ENCODE measurements at regions not wholly inside any gene's neighbourhood (a gene's known extent, or its start where the extent isn't known, plus 50 kb on each side); places are given as distances from the start of the nearest gene placed in this dataset.
"Not testable (repeated sequence)": the region's sequence is repeated elsewhere in the genome, so short reads cannot be mapped to it uniquely, and the experiment has no call there.

- Histone ChIP-seq H3K9ac (ENCODE audit: low read depth in 1 of 3, low read length in 3 of 3) (no peak overlapping the region), H3K27me3 (ENCODE audit: control insufficient read depth in 3 of 3, insufficient read depth in 3 of 3, low read length in 3 of 3) (no peaks in the 10 kb centered on the region), H3K4me3 (ENCODE audit: low read length in 3 of 3) (no peak overlapping the region), H3K4me1 (ENCODE audit: control insufficient read depth in 3 of 3, insufficient read depth in 3 of 3, low read length in 3 of 3) (no peaks in the 10 kb centered on the region), H3K36me3 (ENCODE audit: control insufficient read depth in 3 of 3, insufficient read depth in 3 of 3, low read length in 3 of 3) (no peaks in the 10 kb centered on the region), H3K27ac (ENCODE audit: low read depth, low read length) (no peak overlapping the region), H3K9me3 (ENCODE audit: control insufficient read depth in 3 of 3, low read length in 3 of 3) (no peaks in the 10 kb centered on the region)
These were observed 1495.2 kb upstream of the C9orf72 start for GRCh38 chr9:29068461-29068860.

- no peak overlapping the region for H3K4me3 ChIP-seq (ENCODE audit: low read length in 3 of 3)
- H3K4me1 ChIP-seq (ENCODE audit: control insufficient read depth in 3 of 3, insufficient read depth in 3 of 3, low read length in 3 of 3), result no peaks in the 10 kb centered on the region
- H3K9ac ChIP-seq (ENCODE audit: low read depth in 1 of 3, low read length in 3 of 3), result no peak overlapping the region
- no peaks in the 10 kb centered on the region for H3K27me3 ChIP-seq (ENCODE audit: control insufficient read depth in 3 of 3, insufficient read depth in 3 of 3, low read length in 3 of 3)
- no peaks in the 10 kb centered on the region for H3K36me3 ChIP-seq (ENCODE audit: control insufficient read depth in 3 of 3, insufficient read depth in 3 of 3, low read length in 3 of 3)
- no peak overlapping the region for H3K27ac ChIP-seq (ENCODE audit: low read depth, low read length)
- H3K9me3 ChIP-seq (ENCODE audit: control insufficient read depth in 3 of 3, low read length in 3 of 3), result no peaks in the 10 kb centered on the region
These were observed 1496.1 kb upstream of the C9orf72 start for GRCh38 chr9:29069376-29069775.

DNA sequence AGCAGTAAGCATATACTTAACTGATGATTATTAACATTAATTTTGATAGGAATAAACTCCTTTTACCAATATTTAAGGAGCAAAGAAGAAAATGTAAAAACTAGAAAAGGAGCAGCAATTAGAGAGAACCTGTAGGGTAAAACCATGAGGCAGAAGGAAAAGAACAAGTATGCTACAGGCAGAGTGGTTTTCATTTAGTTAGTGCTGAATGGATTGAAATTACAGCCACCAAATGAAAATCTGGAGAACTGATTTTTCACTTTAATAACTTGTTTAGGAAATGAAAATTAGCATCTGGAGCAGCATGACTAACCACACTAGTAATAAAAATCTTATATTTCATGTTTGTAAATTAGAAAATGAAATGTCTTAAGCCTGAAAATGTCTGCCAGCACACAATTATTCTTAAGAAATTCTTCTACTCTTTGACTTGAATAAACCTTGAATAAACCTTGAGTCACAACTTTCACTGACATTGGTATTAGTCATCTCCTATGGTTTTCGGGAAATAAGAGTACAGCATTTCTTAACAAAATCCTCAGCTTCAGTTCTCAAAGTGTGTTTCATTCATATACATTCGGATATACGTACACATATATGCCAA lies 1504.9 kb upstream of the C9orf72 start:
- H3K9me3 ChIP-seq (ENCODE audit: control insufficient read depth in 3 of 3, low read length in 3 of 3), result no peaks in the 10 kb centered on the region
- no peak overlapping the region for H3K4me3 ChIP-seq (ENCODE audit: low read length in 3 of 3)
- no peak overlapping the region for H3K27ac ChIP-seq (ENCODE audit: low read depth, low read length)
- no peaks in the 10 kb centered on the region for H3K4me1 ChIP-seq (ENCODE audit: control insufficient read depth in 3 of 3, insufficient read depth in 3 of 3, low read length in 3 of 3)
- no peaks in the 10 kb centered on the region for H3K36me3 ChIP-seq (ENCODE audit: control insufficient read depth in 3 of 3, insufficient read depth in 3 of 3, low read length in 3 of 3)
- no peak overlapping the region for H3K9ac ChIP-seq (ENCODE audit: low read depth in 1 of 3, low read length in 3 of 3)
- no peaks in the 10 kb centered on the region for H3K27me3 ChIP-seq (ENCODE audit: control insufficient read depth in 3 of 3, insufficient read depth in 3 of 3, low read length in 3 of 3)

GRCh38 chr9:29100762-29101161 lies 1527.5 kb upstream of the C9orf72 start:
- no peaks in the 10 kb centered on the region for H3K9me3 ChIP-seq (ENCODE audit: control insufficient read depth in 3 of 3, low read length in 3 of 3)
- H3K36me3 ChIP-seq (ENCODE audit: control insufficient read depth in 3 of 3, insufficient read depth in 3 of 3, low read length in 3 of 3), result no peaks in the 10 kb centered on the region
- H3K9ac ChIP-seq (ENCODE audit: low read depth in 1 of 3, low read length in 3 of 3), result no peak overlapping the region
- H3K4me1 ChIP-seq (ENCODE audit: control insufficient read depth in 3 of 3, insufficient read depth in 3 of 3, low read length in 3 of 3), result no peaks in the 10 kb centered on the region
- no peak overlapping the region for H3K27ac ChIP-seq (ENCODE audit: low read depth, low read length)
- H3K4me3 ChIP-seq (ENCODE audit: low read length in 3 of 3), result no peak overlapping the region
- H3K27me3 ChIP-seq (ENCODE audit: control insufficient read depth in 3 of 3, insufficient read depth in 3 of 3, low read length in 3 of 3), result no peaks in the 10 kb centered on the region

DNA sequence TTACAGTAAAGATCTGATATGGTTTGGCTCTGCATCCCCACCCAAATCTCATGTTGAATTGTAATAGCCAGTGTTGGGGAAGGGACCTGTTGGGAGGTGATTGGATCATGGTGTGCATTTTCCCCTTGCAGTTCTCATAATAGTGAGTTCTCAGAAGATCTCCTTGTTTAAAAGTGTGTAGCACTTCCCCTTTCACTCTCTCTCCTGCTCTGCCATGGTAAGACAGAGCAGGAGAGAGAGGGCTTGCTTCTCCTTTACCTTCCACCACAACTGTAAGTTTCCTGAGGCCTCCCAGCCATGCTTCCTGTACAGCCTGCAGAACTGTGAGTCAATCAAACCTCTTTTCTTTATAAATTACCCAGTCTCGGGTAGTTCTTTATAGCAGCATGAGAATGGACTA lies 1530.9 kb upstream of the C9orf72 start:
- not testable (repeated sequence) for H3K4me3 ChIP-seq (ENCODE audit: low read length in 3 of 3); H3K36me3 ChIP-seq (ENCODE audit: control insufficient read depth in 3 of 3, insufficient read depth in 3 of 3, low read length in 3 of 3); H3K4me1 ChIP-seq (ENCODE audit: control insufficient read depth in 3 of 3, insufficient read depth in 3 of 3, low read length in 3 of 3); H3K27ac ChIP-seq (ENCODE audit: low read depth, low read length); H3K9me3 ChIP-seq (ENCODE audit: control insufficient read depth in 3 of 3, low read length in 3 of 3); H3K9ac ChIP-seq (ENCODE audit: low read depth in 1 of 3, low read length in 3 of 3); H3K27me3 ChIP-seq (ENCODE audit: control insufficient read depth in 3 of 3, insufficient read depth in 3 of 3, low read length in 3 of 3)

DNA sequence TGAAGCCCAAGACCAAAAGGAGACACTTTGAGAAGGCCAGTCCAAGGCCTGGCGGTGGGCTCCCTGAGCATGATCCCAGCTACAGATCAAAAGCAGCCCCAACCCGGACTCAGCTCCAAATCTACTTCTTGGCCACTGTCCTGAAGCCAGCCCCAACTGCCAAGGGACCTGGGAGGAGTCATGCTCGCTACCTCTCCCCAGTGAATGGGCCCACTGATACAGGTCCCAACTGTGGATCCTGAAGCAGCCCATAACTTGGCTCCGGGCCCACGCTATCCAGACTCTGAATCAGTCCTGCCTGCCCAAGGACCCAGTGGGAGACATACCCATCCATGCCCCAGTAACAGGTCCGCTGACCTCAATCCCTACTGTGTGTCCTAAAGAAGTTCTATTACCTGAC lies 1545.3 kb upstream of the C9orf72 start:
- Histone ChIP-seq H3K4me3 (ENCODE audit: low read length in 3 of 3) (no peak overlapping the region), H3K27me3 (ENCODE audit: control insufficient read depth in 3 of 3, insufficient read depth in 3 of 3, low read length in 3 of 3) (no peaks in the 10 kb centered on the region), H3K4me1 (ENCODE audit: control insufficient read depth in 3 of 3, insufficient read depth in 3 of 3, low read length in 3 of 3) (no peaks in the 10 kb centered on the region), H3K9ac (ENCODE audit: low read depth in 1 of 3, low read length in 3 of 3) (no peak overlapping the region), H3K27ac (ENCODE audit: low read depth, low read length) (no peak overlapping the region), H3K36me3 (ENCODE audit: control insufficient read depth in 3 of 3, insufficient read depth in 3 of 3, low read length in 3 of 3) (no peaks in the 10 kb centered on the region), H3K9me3 (ENCODE audit: control insufficient read depth in 3 of 3, low read length in 3 of 3) (no peaks in the 10 kb centered on the region)

GRCh38 chr9:29126783-29127182 lies 1553.5 kb upstream of the C9orf72 start:
- H3K4me3 ChIP-seq (ENCODE audit: low read length in 3 of 3), result no peak overlapping the region
- H3K27me3 ChIP-seq (ENCODE audit: control insufficient read depth in 3 of 3, insufficient read depth in 3 of 3, low read length in 3 of 3), result no peaks in the 10 kb centered on the region
- H3K4me1 ChIP-seq (ENCODE audit: control insufficient read depth in 3 of 3, insufficient read depth in 3 of 3, low read length in 3 of 3), result no peaks in the 10 kb centered on the region
- no peaks in the 10 kb centered on the region for H3K36me3 ChIP-seq (ENCODE audit: control insufficient read depth in 3 of 3, insufficient read depth in 3 of 3, low read length in 3 of 3)
- no peaks in the 10 kb centered on the region for H3K9me3 ChIP-seq (ENCODE audit: control insufficient read depth in 3 of 3, low read length in 3 of 3)
- H3K9ac ChIP-seq (ENCODE audit: low read depth in 1 of 3, low read length in 3 of 3), result no peak overlapping the region
- no peak overlapping the region for H3K27ac ChIP-seq (ENCODE audit: low read depth, low read length)

GRCh38 chr9:29129763-29130162 lies 1556.5 kb upstream of the C9orf72 start:
- Histone ChIP-seq H3K9me3 (ENCODE audit: control insufficient read depth in 3 of 3, low read length in 3 of 3) (no peaks in the 10 kb centered on the region), H3K27me3 (ENCODE audit: control insufficient read depth in 3 of 3, insufficient read depth in 3 of 3, low read length in 3 of 3) (no peaks in the 10 kb centered on the region), H3K4me1 (ENCODE audit: control insufficient read depth in 3 of 3, insufficient read depth in 3 of 3, low read length in 3 of 3) (no peaks in the 10 kb centered on the region), H3K4me3 (ENCODE audit: low read length in 3 of 3) (no peak overlapping the region), H3K36me3 (ENCODE audit: control insufficient read depth in 3 of 3, insufficient read depth in 3 of 3, low read length in 3 of 3) (no peaks in the 10 kb centered on the region), H3K9ac (ENCODE audit: low read depth in 1 of 3, low read length in 3 of 3) (no peak overlapping the region), H3K27ac (ENCODE audit: low read depth, low read length) (no peak overlapping the region)

GRCh38 chr9:29144476-29144875 lies 1571.2 kb upstream of the C9orf72 start:
- Histone ChIP-seq H3K4me3 (ENCODE audit: low read length in 3 of 3) (no peak overlapping the region), H3K27ac (ENCODE audit: low read depth, low read length) (no peak overlapping the region), H3K36me3 (ENCODE audit: control insufficient read depth in 3 of 3, insufficient read depth in 3 of 3, low read length in 3 of 3) (no peaks in the 10 kb centered on the region), H3K27me3 (ENCODE audit: control insufficient read depth in 3 of 3, insufficient read depth in 3 of 3, low read length in 3 of 3) (no peaks in the 10 kb centered on the region), H3K4me1 (ENCODE audit: control insufficient read depth in 3 of 3, insufficient read depth in 3 of 3, low read length in 3 of 3) (no peaks in the 10 kb centered on the region), H3K9me3 (ENCODE audit: control insufficient read depth in 3 of 3, low read length in 3 of 3) (peaks cover 0 to 3% (median under 1%) of the 10 kb centered on the region in 3 donors), H3K9ac (ENCODE audit: low read depth in 1 of 3, low read length in 3 of 3) (no peak overlapping the region)

- Histone ChIP-seq H3K27ac (ENCODE audit: low read depth, low read length) (no peak overlapping the region), H3K4me1 (ENCODE audit: control insufficient read depth in 3 of 3, insufficient read depth in 3 of 3, low read length in 3 of 3) (no peaks in the 10 kb centered on the region), H3K27me3 (ENCODE audit: control insufficient read depth in 3 of 3, insufficient read depth in 3 of 3, low read length in 3 of 3) (no peaks in the 10 kb centered on the region), H3K4me3 (ENCODE audit: low read length in 3 of 3) (no peak overlapping the region), H3K9me3 (ENCODE audit: control insufficient read depth in 3 of 3, low read length in 3 of 3) (peaks cover 0 to 3% (median 0%) of the 10 kb centered on the region in 3 donors), H3K9ac (ENCODE audit: low read depth in 1 of 3, low read length in 3 of 3) (no peak overlapping the region), H3K36me3 (ENCODE audit: control insufficient read depth in 3 of 3, insufficient read depth in 3 of 3, low read length in 3 of 3) (no peaks in the 10 kb centered on the region)
These were observed 1577.3 kb upstream of the C9orf72 start for GRCh38 chr9:29150606-29151005.

Measured in skeletal muscle tissue (tissue), 3 donors.